DND-41 (cell line): ENCODE measurements at regions not wholly inside any gene's neighbourhood (a gene's known extent, or its start where the extent isn't known, plus 50 kb on each side); places are given as distances from the start of the nearest gene placed in this dataset.

Experiments used
- EZH2 ChIP-seq: IDR thresholded peaks from 3 replicates; pipeline ENCODE4 v1.6.1; 2012; ENCODE audit warnings: borderline replicate concordance, low read depth, mild to moderate bottlenecking, moderate library complexity, low read length, inconsistent platforms; ENCODE audit not compliant: severe bottlenecking
- TF ChIP-seq, protein P1 (sequence below): IDR thresholded peaks from 2 replicates; pipeline ENCODE4 v1.5.1; 2012; ENCODE audit warnings: borderline replicate concordance, low read length, moderate library complexity, mild to moderate bottlenecking; ENCODE audit not compliant: poor library complexity, severe bottlenecking; ENCODE audit errors: extremely low read depth

- TF ChIP-seq, protein P1, sequence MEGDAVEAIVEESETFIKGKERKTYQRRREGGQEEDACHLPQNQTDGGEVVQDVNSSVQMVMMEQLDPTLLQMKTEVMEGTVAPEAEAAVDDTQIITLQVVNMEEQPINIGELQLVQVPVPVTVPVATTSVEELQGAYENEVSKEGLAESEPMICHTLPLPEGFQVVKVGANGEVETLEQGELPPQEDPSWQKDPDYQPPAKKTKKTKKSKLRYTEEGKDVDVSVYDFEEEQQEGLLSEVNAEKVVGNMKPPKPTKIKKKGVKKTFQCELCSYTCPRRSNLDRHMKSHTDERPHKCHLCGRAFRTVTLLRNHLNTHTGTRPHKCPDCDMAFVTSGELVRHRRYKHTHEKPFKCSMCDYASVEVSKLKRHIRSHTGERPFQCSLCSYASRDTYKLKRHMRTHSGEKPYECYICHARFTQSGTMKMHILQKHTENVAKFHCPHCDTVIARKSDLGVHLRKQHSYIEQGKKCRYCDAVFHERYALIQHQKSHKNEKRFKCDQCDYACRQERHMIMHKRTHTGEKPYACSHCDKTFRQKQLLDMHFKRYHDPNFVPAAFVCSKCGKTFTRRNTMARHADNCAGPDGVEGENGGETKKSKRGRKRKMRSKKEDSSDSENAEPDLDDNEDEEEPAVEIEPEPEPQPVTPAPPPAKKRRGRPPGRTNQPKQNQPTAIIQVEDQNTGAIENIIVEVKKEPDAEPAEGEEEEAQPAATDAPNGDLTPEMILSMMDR = no peak
- no peak for TF ChIP-seq EZH2
Observed at GRCh38 chr7:29619111-29619510, 55.5 kb downstream of the PRR15 start.
